ENCODE measurements at regions not wholly inside any gene's neighbourhood (a gene's known extent, or its start where the extent isn't known, plus 50 kb on each side); places are given as distances from the start of the nearest gene placed in this dataset.

GRCh38 chr1:98005326-98006010 is 84.6 kb upstream of the DPYD start:
- no peak for DNase-seq (ENCODE audit: extremely low spot score)
- TF ChIP-seq L3MBTL2 (conservative IDR thresholded peaks at IDR 0.05) (no peak), CTBP1 (IDR thresholded peaks at IDR 0.05; ENCODE audit: borderline replicate concordance) (no peak), ARNT (IDR thresholded peaks at IDR 0.05) (no peak), FOXM1 (IDR thresholded peaks at IDR 0.05; ENCODE audit: borderline replicate concordance) (no peak), PKNOX1 (IDR thresholded peaks at IDR 0.05) (no peak), ELF4 (IDR thresholded peaks at IDR 0.05) (no peak)
- ChIA-PET POLR2A (no interaction called here), CTCF (interaction anchor here (1.1 kb wide), 1 partner anchor 16 kb away, joined by 3 read pairs; no protein-coding TSS in a partner anchor)

- POLR2A ChIA-PET, result no interaction called here
These were observed 82.6 kb upstream of the DPYD start for GRCh38 chr1:98003442-98003841.

GRCh38 chr1:98002288-98002687 is 81.5 kb upstream of the DPYD start:
- no peak for DNase-seq (ENCODE audit: extremely low spot score)
- ChIA-PET POLR2A (no interaction called here), CTCF (no interaction called here)
- TF ChIP-seq CTBP1 (IDR thresholded peaks at IDR 0.05; ENCODE audit: borderline replicate concordance), result no peak
- no peak for TF ChIP-seq LEF1 (IDR thresholded peaks at IDR 0.05; ENCODE audit: borderline replicate concordance)
- TF ChIP-seq ZNF384 (IDR thresholded peaks at IDR 0.05), result no peak
- TF ChIP-seq BHLHE40 (IDR thresholded peaks at IDR 0.05; ENCODE audit: borderline replicate concordance), result no peak
- no peak for TF ChIP-seq ELF4 (IDR thresholded peaks at IDR 0.05)
- TF ChIP-seq TARDBP (IDR thresholded peaks at IDR 0.05), result no peak
- TF ChIP-seq FOXA1 (IDR thresholded peaks at IDR 0.05), result no peak
- no peak for TF ChIP-seq HDGF (IDR thresholded peaks at IDR 0.05; ENCODE audit: borderline replicate concordance)
- TF ChIP-seq SUZ12 (IDR thresholded peaks at IDR 0.05), result no peak

More at GRCh38 chr1:98003442-98003841, 82.6 kb upstream of the DPYD start:
- CTCF ChIA-PET, result interaction anchor here (1.3 kb wide), 1 partner anchor 465 kb away, joined by 3 read pairs; no protein-coding TSS in a partner anchor
- TF ChIP-seq HDGF (IDR thresholded peaks at IDR 0.05; ENCODE audit: borderline replicate concordance) (no peak), PKNOX1 (IDR thresholded peaks at IDR 0.05) (no peak), CTBP1 (IDR thresholded peaks at IDR 0.05; ENCODE audit: borderline replicate concordance) (no peak), SUZ12 (IDR thresholded peaks at IDR 0.05) (no peak), ZNF384 (IDR thresholded peaks at IDR 0.05) (no peak), SP1 (IDR thresholded peaks at IDR 0.05) (no peak), FOXK2 (IDR thresholded peaks at IDR 0.05) (no peak), TARDBP (IDR thresholded peaks at IDR 0.05) (no peak)
- no peak for DNase-seq (ENCODE audit: extremely low spot score)

GRCh38 chr1:98001764-98002163 is 80.9 kb upstream of the DPYD start:
- no peak for TF ChIP-seq FOXA1 (IDR thresholded peaks at IDR 0.05)
- no peak for TF ChIP-seq NFRKB (IDR thresholded peaks at IDR 0.05)
- no peak for TF ChIP-seq SP1 (IDR thresholded peaks at IDR 0.05)
- TF ChIP-seq TARDBP (IDR thresholded peaks at IDR 0.05), result no peak
- TF ChIP-seq LEF1 (IDR thresholded peaks at IDR 0.05; ENCODE audit: borderline replicate concordance), result no peak
- no peak for TF ChIP-seq ZNF384 (IDR thresholded peaks at IDR 0.05)
- no peak for TF ChIP-seq SUZ12 (IDR thresholded peaks at IDR 0.05)
- TF ChIP-seq CTBP1 (IDR thresholded peaks at IDR 0.05; ENCODE audit: borderline replicate concordance), result no peak
- DNase-seq (ENCODE audit: extremely low spot score), result no peak
- ChIA-PET POLR2A (no interaction called here), CTCF (no interaction called here)

GRCh38 chr1:97999320-97999719 is 78.5 kb upstream of the DPYD start:
- no peak for DNase-seq (ENCODE audit: extremely low spot score)
- TF ChIP-seq TARDBP (IDR thresholded peaks at IDR 0.05), result no peak
- no peak for TF ChIP-seq L3MBTL2 (conservative IDR thresholded peaks at IDR 0.05)
- TF ChIP-seq HDGF (IDR thresholded peaks at IDR 0.05; ENCODE audit: borderline replicate concordance), result no peak
- no peak for TF ChIP-seq ARNT (IDR thresholded peaks at IDR 0.05)
- no peak for TF ChIP-seq BHLHE40 (IDR thresholded peaks at IDR 0.05; ENCODE audit: borderline replicate concordance)
- TF ChIP-seq PKNOX1 (IDR thresholded peaks at IDR 0.05), result no peak
- TF ChIP-seq SUZ12 (IDR thresholded peaks at IDR 0.05), result no peak
- no peak for TF ChIP-seq ELF4 (IDR thresholded peaks at IDR 0.05)
- no peak for TF ChIP-seq FOXA1 (IDR thresholded peaks at IDR 0.05)
- TF ChIP-seq FOXM1 (IDR thresholded peaks at IDR 0.05; ENCODE audit: borderline replicate concordance), result no peak
- no peak for TF ChIP-seq CTBP1 (IDR thresholded peaks at IDR 0.05; ENCODE audit: borderline replicate concordance)
- no peak for TF ChIP-seq FOXK2 (IDR thresholded peaks at IDR 0.05)
- ChIA-PET CTCF (no interaction called here), POLR2A (no interaction called here)

- POLR2A ChIA-PET, result no interaction called here
- CTCF ChIA-PET, result no interaction called here
- no peak for DNase-seq (ENCODE audit: extremely low spot score)
- TF ChIP-seq ELF4 (IDR thresholded peaks at IDR 0.05) (no peak), NFRKB (IDR thresholded peaks at IDR 0.05) (no peak), FOXM1 (IDR thresholded peaks at IDR 0.05; ENCODE audit: borderline replicate concordance) (no peak), TARDBP (IDR thresholded peaks at IDR 0.05) (no peak), FOXK2 (IDR thresholded peaks at IDR 0.05) (no peak), BHLHE40 (IDR thresholded peaks at IDR 0.05; ENCODE audit: borderline replicate concordance) (no peak), SUZ12 (IDR thresholded peaks at IDR 0.05) (no peak), HDGF (IDR thresholded peaks at IDR 0.05; ENCODE audit: borderline replicate concordance) (no peak), PKNOX1 (IDR thresholded peaks at IDR 0.05) (no peak), SP1 (IDR thresholded peaks at IDR 0.05) (no peak)
These were observed 76.0 kb upstream of the DPYD start for GRCh38 chr1:97996880-97997279.
